ENCODE measurements at regions not wholly inside any gene's neighbourhood (a gene's known extent, or its start where the extent isn't known, plus 50 kb on each side); places are given as distances from the start of the nearest gene placed in this dataset.
A peak's percentile ranks its signal among the peaks of the same experiment; 100 is the strongest.

DNA sequence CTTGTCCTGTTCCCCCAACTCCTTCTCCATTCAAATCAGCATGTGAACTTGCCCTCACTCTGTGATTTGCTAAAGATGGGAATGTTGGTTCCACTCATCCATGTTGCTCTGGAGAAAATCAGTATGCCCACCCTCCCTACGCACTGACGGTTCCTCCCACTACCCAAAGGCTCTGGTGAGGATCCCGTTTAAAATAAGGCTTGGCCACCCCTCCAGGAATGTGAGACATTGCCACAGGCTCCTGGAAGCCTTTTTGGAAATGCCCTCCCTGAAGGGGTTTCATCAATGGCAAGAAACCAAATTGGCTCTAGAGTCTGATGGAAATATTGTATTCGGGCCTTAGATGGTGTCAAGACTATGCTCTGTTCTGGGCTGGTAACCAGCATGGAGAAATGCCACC, 187.3 kb downstream of the USP12 start:
- Histone ChIP-seq H3K79me2 (ENCODE audit: insufficient read depth, low read length) (no peaks in the 10 kb centered on the region), H3K36me3 (replicated peaks in 1 of 2; ENCODE audit: control insufficient read depth in 1 of 2, insufficient read depth in 2 of 2, low read length in 2 of 2) (no peaks in the 10 kb centered on the region), H3K27me3 (ENCODE audit: control insufficient read depth in 2 of 2, insufficient read depth in 2 of 2, low read length in 2 of 2) (no peaks in the 10 kb centered on the region), H3K9me3 (replicated peaks in 1 of 2; ENCODE audit: control insufficient read depth in 1 of 2, insufficient read depth in 1 of 2, low read length in 2 of 2) (no peaks in the 10 kb centered on the region), H3K4me1 (ENCODE audit: control insufficient read depth in 1 of 2, insufficient read depth in 2 of 2, low read length in 2 of 2) (peaks cover 14 to 15% of the 10 kb centered on the region in 2 donors), H2AFZ (ENCODE audit: insufficient read depth, low read depth, low read length, poor library complexity, severe bottlenecking) (no peak overlapping the region), H3K4me2 (replicated peaks; ENCODE audit: extremely low read depth, low read length, poor library complexity, severe bottlenecking) (no peak overlapping the region), H3K9ac (ENCODE audit: insufficient read depth, low read length, poor library complexity, severe bottlenecking) (no peak overlapping the region), H4K20me1 (ENCODE audit: insufficient read depth, low read length) (no peaks in the 10 kb centered on the region), H3K4me3 (replicated peaks in 1 of 3; ENCODE audit: low read depth in 2 of 3, low read length in 3 of 3) (no peak overlapping the region), H3K27ac (ENCODE audit: low read depth in 1 of 2, low read length in 2 of 2) (no peak overlapping the region)
- H3K27me3 Mint-ChIP-seq (ENCODE audit: low read depth in 3 of 3), result peaks cover 0 to 2% (median 1%) of the 10 kb centered on the region in 3 donors
- peak overlapping the region in 2 of 7 donors; percentile 95 to 97 for H3K27ac Mint-ChIP-seq
- WGBS (ENCODE audit: insufficient coverage), result 100% methylated on average over 1 of the region's 4 CpGs
- DNase-seq, result no peak
- H3K9me3 Mint-ChIP-seq, result no peaks in the 10 kb centered on the region
- TF ChIP-seq, protein P1, sequence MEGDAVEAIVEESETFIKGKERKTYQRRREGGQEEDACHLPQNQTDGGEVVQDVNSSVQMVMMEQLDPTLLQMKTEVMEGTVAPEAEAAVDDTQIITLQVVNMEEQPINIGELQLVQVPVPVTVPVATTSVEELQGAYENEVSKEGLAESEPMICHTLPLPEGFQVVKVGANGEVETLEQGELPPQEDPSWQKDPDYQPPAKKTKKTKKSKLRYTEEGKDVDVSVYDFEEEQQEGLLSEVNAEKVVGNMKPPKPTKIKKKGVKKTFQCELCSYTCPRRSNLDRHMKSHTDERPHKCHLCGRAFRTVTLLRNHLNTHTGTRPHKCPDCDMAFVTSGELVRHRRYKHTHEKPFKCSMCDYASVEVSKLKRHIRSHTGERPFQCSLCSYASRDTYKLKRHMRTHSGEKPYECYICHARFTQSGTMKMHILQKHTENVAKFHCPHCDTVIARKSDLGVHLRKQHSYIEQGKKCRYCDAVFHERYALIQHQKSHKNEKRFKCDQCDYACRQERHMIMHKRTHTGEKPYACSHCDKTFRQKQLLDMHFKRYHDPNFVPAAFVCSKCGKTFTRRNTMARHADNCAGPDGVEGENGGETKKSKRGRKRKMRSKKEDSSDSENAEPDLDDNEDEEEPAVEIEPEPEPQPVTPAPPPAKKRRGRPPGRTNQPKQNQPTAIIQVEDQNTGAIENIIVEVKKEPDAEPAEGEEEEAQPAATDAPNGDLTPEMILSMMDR (IDR thresholded peaks at IDR 0.05), result no peak
- peaks cover 18% of the 10 kb centered on the region for H3K4me1 Mint-ChIP-seq
- intact Hi-C loops (cut with micrococcal nuclease), result loop anchor here in 1 of 2 donors (10.0 kb wide), 2 partner anchors 300 to 1000 kb away; partner anchors contain the start of gene URAD
- no peaks in the 10 kb centered on the region for H3K36me3 Mint-ChIP-seq
- no peak overlapping the region for H3K4me3 Mint-ChIP-seq

DNA sequence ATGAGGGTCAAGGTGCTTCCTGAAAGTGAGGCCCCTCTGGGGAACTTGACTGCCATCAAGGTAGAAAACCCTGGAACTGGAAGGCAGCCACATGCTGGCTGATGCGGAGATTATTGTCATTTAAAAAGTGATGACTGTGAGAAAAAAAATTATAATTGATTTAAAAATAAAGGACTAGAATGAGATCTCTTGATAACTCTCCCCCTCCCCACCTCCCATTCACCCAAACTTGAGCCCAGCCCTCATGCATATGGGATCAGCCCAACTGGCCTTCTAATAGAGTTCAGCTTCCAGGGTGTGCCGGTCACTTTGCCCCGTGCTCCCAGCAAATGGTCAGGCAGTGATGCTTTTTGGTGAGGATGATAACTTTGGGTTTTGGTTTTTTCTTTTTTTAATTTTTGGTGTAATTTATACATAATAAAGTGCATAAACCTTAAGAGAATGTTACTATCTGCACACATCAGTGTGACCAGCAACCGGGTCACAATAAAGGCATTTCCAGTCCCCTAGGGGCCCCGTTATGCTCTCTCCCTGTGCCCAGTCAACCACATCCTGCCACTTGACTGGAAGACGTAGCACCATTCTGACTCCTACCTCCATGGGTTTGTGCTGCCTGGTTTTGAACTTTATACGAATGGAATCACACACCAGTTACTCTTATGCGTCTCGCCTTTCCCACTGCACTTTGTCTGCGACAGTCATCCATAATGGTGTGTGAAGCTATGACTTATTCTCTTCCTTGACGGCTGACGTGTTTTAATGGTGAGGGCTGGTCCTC, 187.9 kb downstream of the USP12 start:
- intact Hi-C loops (cut with micrococcal nuclease), result loop anchor here in 1 of 2 donors (10.0 kb wide), 2 partner anchors 301 to 1001 kb away; partner anchors contain the start of gene URAD
- peak overlapping the region; percentile 72 for H2AFZ ChIP-seq (ENCODE audit: insufficient read depth, low read depth, low read length, poor library complexity, severe bottlenecking)

More for the DNA sequence above, 187.9 kb downstream of the USP12 start:
- H3K27ac Mint-ChIP-seq, result peak overlapping the region; percentile 86 to 97 (median 94)
- 0% methylated on average over 1 of the region's 12 CpGs for WGBS (ENCODE audit: insufficient coverage)
- Histone ChIP-seq H3K4me3 (replicated peaks in 1 of 3; ENCODE audit: low read depth in 2 of 3, low read length in 3 of 3) (peak overlapping the region in 1 of 3 experiments; percentile 50), H3K27me3 (ENCODE audit: control insufficient read depth in 2 of 2, insufficient read depth in 2 of 2, low read length in 2 of 2) (no peaks in the 10 kb centered on the region), H3K27ac (ENCODE audit: low read depth in 1 of 2, low read length in 2 of 2) (peak overlapping the region; percentile 63 to 77), H4K20me1 (ENCODE audit: insufficient read depth, low read length) (no peaks in the 10 kb centered on the region), H3K4me2 (replicated peaks; ENCODE audit: extremely low read depth, low read length, poor library complexity, severe bottlenecking) (peak overlapping the region; percentile 62), H3K36me3 (replicated peaks in 1 of 2; ENCODE audit: control insufficient read depth in 1 of 2, insufficient read depth in 2 of 2, low read length in 2 of 2) (no peaks in the 10 kb centered on the region), H3K79me2 (ENCODE audit: insufficient read depth, low read length) (no peaks in the 10 kb centered on the region), H3K9me3 (replicated peaks in 1 of 2; ENCODE audit: control insufficient read depth in 1 of 2, insufficient read depth in 1 of 2, low read length in 2 of 2) (no peaks in the 10 kb centered on the region), H3K9ac (ENCODE audit: insufficient read depth, low read length, poor library complexity, severe bottlenecking) (no peak overlapping the region), H3K4me1 (ENCODE audit: control insufficient read depth in 1 of 2, insufficient read depth in 2 of 2, low read length in 2 of 2) (peaks cover 14 to 15% of the 10 kb centered on the region in 2 donors)
- H3K27me3 Mint-ChIP-seq (ENCODE audit: low read depth in 3 of 3), result no peaks in the 10 kb centered on the region
- H3K36me3 Mint-ChIP-seq, result no peaks in the 10 kb centered on the region
- DNase-seq, result no peak
- peaks cover 19% of the 10 kb centered on the region for H3K4me1 Mint-ChIP-seq
- H3K4me3 Mint-ChIP-seq, result peak overlapping the region in 1 of 2 donors; percentile 81
- H3K9me3 Mint-ChIP-seq, result no peaks in the 10 kb centered on the region
- TF ChIP-seq, protein P1 (IDR thresholded peaks at IDR 0.05), result no peak

All from CD14-positive monocyte (primary cell).